ENCODE measurements at regions not wholly inside any gene's neighbourhood (a gene's known extent, or its start where the extent isn't known, plus 50 kb on each side); places are given as distances from the start of the nearest gene placed in this dataset.
"Not testable (repeated sequence)": the region's sequence is repeated elsewhere in the genome, so short reads cannot be mapped to it uniquely, and the experiment has no call there.

- intact Hi-C loops (cut with DNase I) = no loop called here
- no peaks in the 10 kb centered on the region for H3K27me3 ChIP-seq
- H3K4me3 ChIP-seq = no peak overlapping the region
- peaks cover 0 to 13% of the 10 kb centered on the region in 2 donors for H3K9me3 ChIP-seq
- no peak for DNase-seq
- no peaks in the 10 kb centered on the region for H3K36me3 ChIP-seq
- no peaks in the 10 kb centered on the region for H3K4me1 ChIP-seq
- no peak for TF ChIP-seq CTCF (IDR thresholded peaks at IDR 0.05)
- no peak for ATAC-seq
- H3K27ac ChIP-seq = no peak overlapping the region
Observed at GRCh38 chr11:50187220-50187619, 154.5 kb downstream of the OR4C45 start.

GRCh38 chr11:50188040-50188439, 155.4 kb downstream of the OR4C45 start:
- ATAC-seq (no peak), DNase-seq (no peak)
- Histone ChIP-seq H3K27me3 (no peaks in the 10 kb centered on the region), H3K36me3 (no peaks in the 10 kb centered on the region), H3K4me3 (no peak overlapping the region), H3K4me1 (no peaks in the 10 kb centered on the region), H3K9me3 (peaks cover 0 to 19% of the 10 kb centered on the region in 2 donors), H3K27ac (no peak overlapping the region)
- no peak for TF ChIP-seq CTCF (IDR thresholded peaks at IDR 0.05)
- intact Hi-C loops (cut with DNase I) = no loop called here

- no peak for DNase-seq
- no peak for TF ChIP-seq CTCF (IDR thresholded peaks at IDR 0.05)
- Histone ChIP-seq H3K27ac (no peak overlapping the region), H3K36me3 (no peaks in the 10 kb centered on the region), H3K9me3 (peaks cover 0 to 23% of the 10 kb centered on the region in 2 donors), H3K4me3 (no peak overlapping the region), H3K27me3 (no peaks in the 10 kb centered on the region), H3K4me1 (no peaks in the 10 kb centered on the region)
- intact Hi-C loops (cut with DNase I) = no loop called here
- ATAC-seq = no peak
Observed at GRCh38 chr11:50192743-50193142, 160.1 kb downstream of the OR4C45 start.

- no peak overlapping the region for H3K4me3 ChIP-seq
- TF ChIP-seq CTCF (IDR thresholded peaks at IDR 0.05) = no peak
- H3K36me3 ChIP-seq = no peaks in the 10 kb centered on the region
- no peaks in the 10 kb centered on the region for H3K27me3 ChIP-seq
- H3K27ac ChIP-seq = no peak overlapping the region
- intact Hi-C loops (cut with DNase I) = no loop called here
- ATAC-seq = peak; percentile 82
- H3K4me1 ChIP-seq = no peaks in the 10 kb centered on the region
- H3K9me3 ChIP-seq = peaks cover 0 to 48% of the 10 kb centered on the region in 2 donors
- no peak for DNase-seq
Observed at GRCh38 chr11:50214376-50214775, 181.7 kb downstream of the OR4C45 start.

- no peak for TF ChIP-seq CTCF (IDR thresholded peaks at IDR 0.05)
- Histone ChIP-seq H3K9me3 (peaks cover 0 to 20% of the 10 kb centered on the region in 2 donors), H3K4me3 (no peak overlapping the region), H3K36me3 (no peaks in the 10 kb centered on the region), H3K27me3 (no peaks in the 10 kb centered on the region), H3K27ac (no peak overlapping the region), H3K4me1 (no peaks in the 10 kb centered on the region)
- ATAC-seq (peak; percentile 75), DNase-seq (no peak)
- intact Hi-C loops (cut with DNase I) = no loop called here
Observed at GRCh38 chr11:50220651-50221050, 188.0 kb downstream of the OR4C45 start.

- H3K4me1 ChIP-seq; H3K4me3 ChIP-seq; DNase-seq; H3K27me3 ChIP-seq; H3K36me3 ChIP-seq; intact Hi-C loops (cut with DNase I); ATAC-seq; H3K27ac ChIP-seq: not testable (repeated sequence)
- H3K9me3 ChIP-seq = peaks cover 0 to 22% of the 10 kb centered on the region in 2 donors
Observed at GRCh38 chr11:50238368-50238767, 205.7 kb downstream of the OR4C45 start.
